ENCODE measurements at regions not wholly inside any gene's neighbourhood (a gene's known extent, or its start where the extent isn't known, plus 50 kb on each side); places are given as distances from the start of the nearest gene placed in this dataset.

GRCh38 chr5:56612759-56613158 is 202.6 kb upstream of the MAP3K1 start:
- H3K9me2 ChIP-seq, result no peaks in the 10 kb centered on the region
- CTCF ChIA-PET, result no interaction called here

GRCh38 chr5:56612353-56612752 is 203.0 kb upstream of the MAP3K1 start:
- POLR2A ChIA-PET, result no interaction called here
- DNase-seq, result no peak
- H3K4me3 ChIP-seq (ENCODE audit: low read depth in 2 of 2, low read length in 1 of 2), result no peak overlapping the region
- H3K79me2 ChIP-seq (ENCODE audit: insufficient read depth), result no peaks in the 10 kb centered on the region
- no peaks in the 10 kb centered on the region for H4K20me1 ChIP-seq (ENCODE audit: insufficient read depth)
- H3K9me2 ChIP-seq, result no peaks in the 10 kb centered on the region
- WGBS (ENCODE audit: low lambda C conversion rate), result 51% methylated on average over 2 of the region's 2 CpGs
- no peaks in the 10 kb centered on the region for H3K36me3 ChIP-seq (replicated peaks in 1 of 2; ENCODE audit: control insufficient read depth in 1 of 2, insufficient read depth in 2 of 2, low read length in 1 of 2)
- no peak overlapping the region for H2AFZ ChIP-seq (ENCODE audit: low read depth)
- no peaks in the 10 kb centered on the region for H3F3A ChIP-seq (replicated peaks; ENCODE audit: insufficient read depth)
- no peak for TF ChIP-seq RFX5 (IDR thresholded peaks at IDR 0.05; ENCODE audit: low read length)
- TF ChIP-seq MEF2A (IDR thresholded peaks at IDR 0.05; ENCODE audit: borderline replicate concordance, low read depth), result no peak
- TF ChIP-seq MXI1 (IDR thresholded peaks at IDR 0.05; ENCODE audit: low read depth, low read length), result no peak
- TF ChIP-seq FOXJ3 (CRISPR knock-in tag; IDR thresholded peaks at IDR 0.05), result no peak
- no peak for TF ChIP-seq POLR2AphosphoS5 (IDR thresholded peaks at IDR 0.05; ENCODE audit: low read depth, low read length)
- no peak overlapping the region for H3K4me2 ChIP-seq
- no peaks in the 10 kb centered on the region for H3K27me3 ChIP-seq (ENCODE audit: insufficient read depth)
- no peak overlapping the region for H3K27ac ChIP-seq (ENCODE audit: low read depth in 2 of 2, low read length in 1 of 2)
- peaks cover 0 to 11% of the 10 kb centered on the region in 2 experiments; a peak in 1 of 4 replicates for H3K4me1 ChIP-seq (ENCODE audit: control insufficient read depth in 1 of 2, insufficient read depth in 2 of 2, low read depth in 1 of 2, low read length in 1 of 2)
- no peak overlapping the region for H3K9ac ChIP-seq
- CTCF ChIA-PET, result no interaction called here
- H3K9me3 ChIP-seq, result no peaks in the 10 kb centered on the region

More at GRCh38 chr5:56612759-56613158, 202.6 kb upstream of the MAP3K1 start:
- no peaks in the 10 kb centered on the region for H4K20me1 ChIP-seq (ENCODE audit: insufficient read depth)
- H3K27me3 ChIP-seq (ENCODE audit: insufficient read depth), result no peaks in the 10 kb centered on the region
- DNase-seq, result no peak
- H2AFZ ChIP-seq (ENCODE audit: low read depth), result no peak overlapping the region
- TF ChIP-seq EP300 (IDR thresholded peaks at IDR 0.05; ENCODE audit: borderline replicate concordance in 1 of 2, low read depth in 1 of 2, low read length in 1 of 2) (no peak), RXRA (IDR thresholded peaks at IDR 0.05; ENCODE audit: borderline replicate concordance, low read depth) (no peak), CTCF (IDR thresholded peaks at IDR 0.05) (no peak), TCF12 (IDR thresholded peaks at IDR 0.05) (no peak), RFX5 (IDR thresholded peaks at IDR 0.05; ENCODE audit: low read length) (no peak), MAX (IDR thresholded peaks at IDR 0.05; ENCODE audit: low read depth) (no peak), JUND (IDR thresholded peaks at IDR 0.05) (no peak), USF2 (IDR thresholded peaks at IDR 0.05; ENCODE audit: borderline replicate concordance, low read depth, low read length) (no peak), MXI1 (IDR thresholded peaks at IDR 0.05; ENCODE audit: low read depth, low read length) (no peak), GABPA (IDR thresholded peaks at IDR 0.05; ENCODE audit: low read depth) (no peak), GATA2 (CRISPR knock-in tag; IDR thresholded peaks at IDR 0.05) (no peak), SMC3 (IDR thresholded peaks at IDR 0.05; ENCODE audit: low read depth, low read length) (no peak), NRF1 (IDR thresholded peaks at IDR 0.05; ENCODE audit: low read depth, low read length) (no peak)
- no peak overlapping the region for H3K9ac ChIP-seq
- no peaks in the 10 kb centered on the region for H3F3A ChIP-seq (replicated peaks; ENCODE audit: insufficient read depth)
- peaks cover 0 to 11% of the 10 kb centered on the region in 2 experiments; a peak in 1 of 4 replicates for H3K4me1 ChIP-seq (ENCODE audit: control insufficient read depth in 1 of 2, insufficient read depth in 2 of 2, low read depth in 1 of 2, low read length in 1 of 2)
- POLR2A ChIA-PET, result no interaction called here
- 30% methylated on average over 1 of the region's 1 CpG for WGBS (ENCODE audit: low lambda C conversion rate)
- no peak overlapping the region for H3K27ac ChIP-seq (ENCODE audit: low read depth in 2 of 2, low read length in 1 of 2)
- no peaks in the 10 kb centered on the region for H3K79me2 ChIP-seq (ENCODE audit: insufficient read depth)
- H3K4me3 ChIP-seq (ENCODE audit: low read depth in 2 of 2, low read length in 1 of 2), result no peak overlapping the region
- H3K4me2 ChIP-seq, result no peak overlapping the region
- no peaks in the 10 kb centered on the region for H3K36me3 ChIP-seq (replicated peaks in 1 of 2; ENCODE audit: control insufficient read depth in 1 of 2, insufficient read depth in 2 of 2, low read length in 1 of 2)
- no peaks in the 10 kb centered on the region for H3K9me3 ChIP-seq
